ENCODE measurements at regions not wholly inside any gene's neighbourhood (a gene's known extent, or its start where the extent isn't known, plus 50 kb on each side); places are given as distances from the start of the nearest gene placed in this dataset.
"Not testable (repeated sequence)": the region's sequence is repeated elsewhere in the genome, so short reads cannot be mapped to it uniquely, and the experiment has no call there.

DNA sequence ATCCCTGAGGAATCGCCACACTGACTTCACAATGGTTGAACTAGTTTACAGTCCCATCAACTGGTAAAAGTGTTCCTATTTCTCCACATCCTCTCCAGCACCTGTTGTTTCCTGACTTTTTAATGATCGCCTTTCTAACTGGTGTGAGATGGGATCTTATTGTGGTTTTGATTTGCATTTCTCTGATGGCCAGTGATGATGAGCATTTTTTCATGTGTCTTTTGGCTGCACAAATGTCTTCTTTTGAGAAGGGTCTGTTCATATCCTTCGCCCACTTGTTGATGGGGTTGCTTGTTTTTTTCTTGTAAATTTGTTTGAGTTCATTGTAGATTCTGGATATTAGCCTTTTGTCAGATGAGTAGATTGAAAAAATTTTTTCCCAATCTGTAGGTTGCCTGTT is 76.1 kb upstream of the SATB2 start:
- H3K36me3 Mint-ChIP-seq (ENCODE audit: low read depth); H3K4me3 Mint-ChIP-seq (ENCODE audit: low read depth); H3K27me3 Mint-ChIP-seq (ENCODE audit: low read depth); H3K27ac Mint-ChIP-seq; H3K4me1 Mint-ChIP-seq (ENCODE audit: low read depth); DNase-seq (ENCODE audit: low spot score); intact Hi-C loops (cut with micrococcal nuclease); H3K9me3 Mint-ChIP-seq: not testable (repeated sequence)

DNA sequence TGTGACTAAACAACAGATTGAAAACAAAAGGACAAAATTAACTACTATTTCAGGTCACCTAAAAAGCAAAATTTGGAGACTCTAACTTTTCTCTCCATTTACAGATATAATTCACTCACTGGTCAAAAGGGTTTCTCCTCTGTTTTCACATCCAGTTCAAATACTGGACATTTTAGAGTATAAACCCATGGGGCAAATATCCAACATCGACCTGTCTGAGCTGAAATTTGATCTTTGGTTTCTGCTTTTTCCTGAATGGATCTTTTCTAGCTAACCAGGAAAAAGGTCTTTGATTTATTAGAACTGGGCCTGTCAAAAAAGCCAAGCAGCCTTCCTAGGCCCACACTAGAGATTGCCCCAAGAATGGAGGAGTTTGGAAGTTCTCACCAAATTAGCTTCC is 69.3 kb upstream of the SATB2 start:
- intact Hi-C loops (cut with micrococcal nuclease): no loop called here
- Mint-ChIP-seq H3K4me1 (ENCODE audit: low read depth) (no peaks in the 10 kb centered on the region), H3K27me3 (ENCODE audit: low read depth) (no peaks in the 10 kb centered on the region), H3K36me3 (ENCODE audit: low read depth) (no peaks in the 10 kb centered on the region), H3K27ac (no peak overlapping the region), H3K9me3 (peaks cover 4% of the 10 kb centered on the region), H3K4me3 (ENCODE audit: low read depth) (no peak overlapping the region)
- DNase-seq (ENCODE audit: low spot score): no peak

DNA sequence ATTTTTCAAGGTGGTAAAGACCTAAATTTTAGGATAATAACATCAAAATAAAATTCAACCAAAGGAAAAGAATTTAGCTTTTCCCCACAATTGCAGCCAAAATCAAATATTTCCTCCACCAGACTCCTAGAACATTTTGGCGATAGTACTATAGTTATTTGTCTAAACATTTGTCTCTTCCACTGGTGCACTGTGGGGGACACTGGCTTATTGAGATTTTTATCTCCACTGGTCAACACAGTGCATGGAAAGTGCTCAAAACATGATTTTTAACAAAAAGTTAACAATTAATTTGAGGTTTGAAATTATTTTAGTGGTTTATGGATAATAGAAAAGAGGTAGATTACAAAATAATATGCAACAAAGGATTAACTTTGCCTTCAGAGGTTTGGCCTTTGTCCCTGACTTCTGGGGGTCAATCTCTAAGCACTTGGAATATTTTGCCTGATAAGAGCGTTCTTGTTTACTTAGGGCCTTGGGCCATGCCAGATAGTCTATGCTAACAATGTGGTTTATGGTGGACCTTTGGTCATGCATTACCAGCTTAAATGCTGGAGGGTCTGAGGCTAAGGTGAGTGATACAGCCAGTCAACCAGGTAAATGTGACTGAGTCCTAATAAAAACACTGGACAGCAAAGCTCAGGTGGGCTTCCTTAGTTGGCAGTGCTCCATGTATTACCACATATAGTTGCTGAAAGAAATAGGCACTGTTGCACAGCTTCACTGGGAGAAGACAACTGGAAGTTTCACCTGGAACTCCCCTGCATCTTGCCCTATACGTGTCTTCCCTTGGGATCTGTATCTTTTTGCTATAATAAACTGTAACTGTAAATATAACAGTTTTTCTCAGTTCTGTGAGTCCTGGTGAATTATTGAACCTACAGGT is 67.2 kb upstream of the SATB2 start:
- Mint-ChIP-seq H3K4me1 (ENCODE audit: low read depth) (no peaks in the 10 kb centered on the region), H3K36me3 (ENCODE audit: low read depth) (no peaks in the 10 kb centered on the region), H3K9me3 (no peaks in the 10 kb centered on the region), H3K27me3 (ENCODE audit: low read depth) (peaks cover 4% of the 10 kb centered on the region), H3K27ac (no peak overlapping the region), H3K4me3 (ENCODE audit: low read depth) (no peak overlapping the region)
- intact Hi-C loops (cut with micrococcal nuclease): no loop called here
- no peak for DNase-seq (ENCODE audit: low spot score)

DNA sequence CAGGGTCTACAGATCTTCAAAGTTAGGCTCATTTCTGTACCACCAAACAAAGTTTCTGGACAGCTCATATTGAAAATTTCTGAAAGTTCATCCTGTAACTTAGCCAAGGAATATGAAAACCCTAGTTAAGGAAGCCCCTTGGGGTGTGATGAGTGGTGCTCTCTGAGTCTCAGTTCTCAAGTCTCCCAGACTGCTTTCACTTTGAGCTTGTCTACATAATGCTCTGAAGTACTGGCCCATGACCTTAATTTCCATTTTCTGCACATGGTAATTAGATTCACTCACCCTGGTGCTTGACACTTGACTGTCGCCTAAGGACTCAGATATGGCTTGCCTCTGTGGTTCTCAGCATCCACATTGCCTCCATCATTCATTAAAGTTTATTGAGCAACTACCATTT is 51.7 kb upstream of the SATB2 start:
- H3K9me3 Mint-ChIP-seq: no peaks in the 10 kb centered on the region
- DNase-seq (ENCODE audit: low spot score): no peak
- H3K27me3 Mint-ChIP-seq (ENCODE audit: low read depth): no peaks in the 10 kb centered on the region
- no peaks in the 10 kb centered on the region for H3K36me3 Mint-ChIP-seq (ENCODE audit: low read depth)
- H3K4me3 Mint-ChIP-seq (ENCODE audit: low read depth): no peak overlapping the region
- intact Hi-C loops (cut with micrococcal nuclease): no loop called here
- no peaks in the 10 kb centered on the region for H3K4me1 Mint-ChIP-seq (ENCODE audit: low read depth)
- no peak overlapping the region for H3K27ac Mint-ChIP-seq
